ENCODE measurements at regions not wholly inside any gene's neighbourhood (a gene's known extent, or its start where the extent isn't known, plus 50 kb on each side); places are given as distances from the start of the nearest gene placed in this dataset.
"Not testable (repeated sequence)": the region's sequence is repeated elsewhere in the genome, so short reads cannot be mapped to it uniquely, and the experiment has no call there.

DNA sequence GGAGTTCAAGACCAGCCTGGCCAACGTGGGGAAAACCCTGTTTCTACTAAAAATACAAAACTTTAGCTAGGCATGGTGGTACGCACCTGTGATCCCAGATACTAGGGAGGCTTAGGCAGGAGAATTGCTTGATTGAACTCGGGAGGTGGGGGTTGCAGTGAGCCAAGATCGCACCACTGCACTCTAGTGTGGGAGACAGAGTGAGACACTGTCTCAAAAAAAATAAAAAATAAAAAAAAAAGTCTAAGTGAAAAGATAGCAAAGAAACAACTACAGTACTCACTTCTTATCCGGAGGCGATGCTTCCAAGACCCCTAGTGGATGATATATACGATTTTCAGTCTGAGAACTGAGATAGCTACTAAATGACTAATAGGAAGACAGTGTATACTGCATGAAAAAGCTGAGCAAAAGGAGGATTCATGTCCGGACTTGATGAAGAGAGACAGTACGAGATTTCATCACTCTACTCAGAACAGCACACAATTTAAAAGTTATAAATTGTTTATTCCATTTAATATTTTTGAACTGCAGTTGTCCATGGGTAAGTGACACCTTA lies 138.7 kb upstream of the GOLGA6L6 start:
- DNase-seq (ENCODE audit: low read depth in 4 of 4, low spot score in 1 of 4), result not testable (repeated sequence)

DNA sequence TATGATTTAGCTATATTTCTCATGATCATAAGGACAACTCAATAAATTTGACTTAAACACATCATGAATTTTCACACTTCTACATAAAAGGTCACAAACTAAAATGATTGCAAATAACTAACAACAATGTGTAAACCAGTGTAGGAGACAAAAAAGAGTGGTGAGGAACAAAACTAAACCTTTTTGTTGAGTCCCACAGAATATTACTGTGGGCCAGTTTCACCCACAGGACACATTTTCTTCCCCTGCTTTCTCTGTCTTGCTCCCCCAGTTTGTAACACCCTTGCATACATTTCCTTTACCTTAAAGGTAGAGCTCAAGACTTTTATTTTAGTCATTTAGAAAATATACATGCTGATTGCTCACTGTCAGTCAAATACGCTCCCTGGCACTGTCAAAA lies 130.9 kb upstream of the GOLGA6L6 start:
- no peak for DNase-seq (ENCODE audit: low read depth in 4 of 4, low spot score in 1 of 4)

DNA sequence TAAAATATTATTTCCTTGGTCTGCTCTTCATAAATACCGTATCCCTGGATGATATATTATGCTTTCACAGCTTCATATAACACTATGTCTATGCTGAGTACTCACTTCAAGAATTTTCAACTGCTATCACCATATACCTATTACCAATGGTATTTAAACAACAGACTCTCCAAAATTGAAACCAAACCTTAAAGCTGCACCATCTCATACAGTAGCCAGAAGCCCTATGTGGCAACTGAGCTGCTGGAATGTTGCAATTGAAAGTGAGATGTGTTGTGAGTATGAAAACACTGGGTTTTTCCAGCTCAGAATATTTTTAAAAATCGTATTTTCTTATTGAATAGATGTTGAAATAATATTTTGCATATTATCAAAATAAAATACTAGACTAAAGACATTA lies 130.1 kb upstream of the GOLGA6L6 start:
- no peak for DNase-seq (ENCODE audit: low read depth in 4 of 4, low spot score in 1 of 4)

DNA sequence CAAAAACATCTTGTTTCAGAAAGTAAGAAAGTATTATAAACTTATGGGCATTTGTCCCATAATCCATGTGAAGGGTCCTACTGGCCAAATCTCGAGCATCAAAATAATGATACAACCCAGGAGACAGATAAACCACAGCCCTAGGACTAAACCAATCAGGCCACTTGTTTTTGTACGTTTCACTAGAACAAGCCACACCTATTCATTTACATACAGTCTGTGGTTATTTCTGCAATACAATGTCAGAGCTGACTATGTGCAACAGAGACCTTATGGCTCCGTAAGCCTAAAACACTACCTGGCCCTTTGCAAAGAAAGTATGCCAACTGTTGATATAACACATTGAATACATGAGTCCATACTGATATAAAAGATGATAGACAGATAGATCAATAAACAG lies 124.8 kb upstream of the GOLGA6L6 start:
- DNase-seq (ENCODE audit: low read depth in 4 of 4, low spot score in 1 of 4), result not testable (repeated sequence)

DNA sequence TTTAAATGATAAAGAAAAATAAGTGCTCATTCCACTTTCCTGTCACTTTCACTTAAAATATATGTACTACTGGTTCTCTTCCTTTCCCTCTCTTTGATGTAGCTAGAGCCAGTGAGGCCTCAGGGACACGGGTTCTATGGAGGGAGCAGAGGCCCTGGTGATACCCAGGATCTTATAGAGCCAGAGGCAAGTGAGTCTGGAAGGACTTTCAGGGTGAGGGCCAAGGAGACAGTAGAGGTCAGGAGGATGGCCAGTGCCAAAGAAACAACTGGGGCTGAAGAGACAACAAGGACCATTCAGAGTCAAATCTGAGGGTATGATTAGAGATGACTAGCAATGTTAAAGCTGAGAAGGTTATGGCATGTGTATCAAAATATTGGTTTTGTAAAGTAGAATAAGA lies 124.1 kb upstream of the GOLGA6L6 start:
- DNase-seq (ENCODE audit: low read depth in 4 of 4, low spot score in 1 of 4), result no peak

DNA sequence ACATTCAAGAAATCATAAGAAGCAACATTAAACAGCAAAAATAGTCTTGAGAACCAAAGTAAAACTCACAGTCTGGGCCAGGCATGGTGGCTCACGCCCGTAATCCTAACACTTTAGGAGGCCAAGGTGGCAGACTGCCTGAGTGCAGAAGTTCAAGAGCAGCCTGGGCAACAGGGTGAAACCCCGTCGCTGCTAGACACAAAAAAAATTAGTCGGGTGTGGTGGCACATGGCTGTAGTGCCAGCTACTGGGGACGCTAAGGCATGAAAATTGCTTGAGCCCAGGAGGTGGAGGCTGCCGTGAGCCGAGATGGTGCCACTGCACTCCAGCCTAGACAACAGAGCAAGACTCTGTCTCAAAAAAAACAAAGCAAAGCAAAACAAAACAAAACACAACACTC lies 117.7 kb upstream of the GOLGA6L6 start:
- no peak for DNase-seq (ENCODE audit: low read depth in 4 of 4, low spot score in 1 of 4)

DNA sequence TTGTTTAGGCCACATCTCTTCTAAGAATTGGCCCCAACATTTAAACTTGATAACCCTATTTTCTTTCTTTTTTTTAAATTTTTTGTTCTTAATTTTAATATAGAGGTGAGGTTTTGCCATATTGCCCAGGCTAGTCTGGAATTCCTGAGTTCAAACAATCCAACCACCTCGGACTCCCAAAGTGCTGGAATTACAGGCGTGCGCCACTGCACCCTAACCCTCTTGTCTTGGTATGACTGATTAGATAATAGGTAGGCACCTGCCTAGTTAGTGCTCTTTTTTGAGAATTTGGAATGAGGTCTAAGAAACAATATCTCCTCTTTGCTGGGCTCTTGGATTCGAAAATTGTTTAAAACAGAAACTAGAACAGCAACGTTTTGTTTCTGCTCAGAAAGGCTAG lies 116.4 kb upstream of the GOLGA6L6 start:
- DNase-seq (ENCODE audit: low read depth in 4 of 4, low spot score in 1 of 4), result no peak

DNA sequence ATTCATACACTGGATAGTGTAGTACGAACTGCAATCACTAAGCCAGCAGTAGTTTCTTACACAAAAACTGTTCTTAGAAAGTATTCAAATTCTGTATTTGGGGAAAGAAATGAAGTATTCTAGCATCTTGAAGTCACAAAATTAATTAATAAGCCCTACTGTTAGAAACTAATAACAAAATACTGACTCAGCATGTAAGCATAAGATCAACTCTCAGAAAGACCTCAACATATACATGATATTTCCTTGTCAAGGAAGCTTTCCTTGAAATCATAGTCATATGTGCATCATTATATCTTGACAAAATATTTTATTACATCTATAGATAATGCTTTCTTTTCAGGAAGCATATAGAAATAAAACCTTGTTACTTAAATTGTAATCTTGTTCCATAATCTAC lies 115.5 kb upstream of the GOLGA6L6 start:
- DNase-seq (ENCODE audit: low read depth in 4 of 4, low spot score in 1 of 4), result no peak

DNA sequence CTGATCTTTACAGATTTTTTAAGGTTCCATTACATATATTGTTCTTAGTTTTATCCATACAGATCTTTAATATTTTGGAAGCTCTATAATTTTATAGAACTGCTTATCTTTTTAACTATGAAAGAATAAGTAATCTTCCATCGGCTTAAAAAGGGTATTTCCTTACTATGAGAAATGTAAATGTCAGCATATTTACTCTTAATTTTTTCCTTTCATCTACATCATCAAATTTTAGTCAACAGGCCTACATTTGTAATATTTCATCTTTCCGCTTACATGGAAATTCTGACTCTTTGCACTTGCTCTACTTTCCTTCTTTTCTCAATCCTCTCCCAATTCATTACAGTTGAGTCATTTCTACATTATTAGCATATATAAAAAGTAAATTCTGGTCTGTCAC lies 111.3 kb upstream of the GOLGA6L6 start:
- no peak for DNase-seq (ENCODE audit: low read depth in 4 of 4, low spot score in 1 of 4)

DNA sequence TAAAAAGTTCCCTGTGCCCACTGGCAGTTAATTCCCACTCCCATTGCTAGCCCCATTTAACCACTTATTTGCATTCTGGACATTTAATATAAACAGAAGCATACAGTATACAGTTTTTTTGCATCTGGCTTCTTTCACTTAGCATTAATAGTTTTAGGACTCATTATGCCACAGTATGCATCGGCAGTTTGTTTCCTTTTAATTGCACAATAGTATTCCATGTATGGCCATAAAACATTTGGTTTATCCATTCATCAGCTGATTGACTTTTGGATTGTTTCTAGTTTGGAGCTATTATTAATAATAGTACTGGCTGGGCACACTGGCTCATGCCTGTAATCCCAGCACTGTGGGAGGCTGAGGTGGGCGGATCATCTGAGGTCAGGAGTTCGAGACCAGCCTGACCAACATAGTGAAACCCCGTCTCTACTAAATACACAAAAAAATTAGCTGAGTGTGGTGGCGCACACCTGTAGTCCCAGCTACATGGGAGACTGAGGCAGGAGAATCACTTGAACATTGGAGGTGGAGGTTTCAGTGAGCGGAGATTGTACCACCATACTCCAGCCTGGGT lies 106.9 kb upstream of the GOLGA6L6 start:
- DNase-seq (ENCODE audit: low read depth in 4 of 4, low spot score in 1 of 4), result not testable (repeated sequence)

DNA sequence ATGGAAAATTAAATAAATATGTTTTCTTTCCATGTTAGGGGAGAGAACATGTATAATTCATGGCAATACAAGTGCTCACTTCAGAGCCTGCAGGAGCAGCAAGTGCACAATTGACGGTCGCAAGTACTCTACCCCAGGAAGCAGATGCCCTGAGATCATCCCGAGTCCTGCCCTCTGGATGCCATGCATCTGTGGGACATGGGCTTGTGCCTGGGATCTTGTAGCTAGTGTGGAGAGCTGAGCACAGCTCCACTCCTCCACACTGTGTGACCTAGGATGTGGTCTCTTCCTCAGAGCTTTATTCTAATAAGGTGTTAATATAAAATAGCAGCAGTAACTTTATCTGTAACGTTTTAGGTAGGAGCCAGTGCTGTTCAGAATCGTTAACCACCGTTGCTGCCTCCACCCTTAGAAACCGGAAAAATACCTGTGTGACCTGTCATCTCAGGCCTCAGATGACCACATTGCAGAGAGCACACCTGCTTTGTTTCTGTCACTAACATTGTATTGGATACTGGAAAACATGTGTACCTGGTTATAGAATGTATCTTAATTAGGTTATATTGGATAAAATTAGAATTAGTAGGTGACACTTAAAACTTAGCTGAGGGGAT lies 105.0 kb upstream of the GOLGA6L6 start:
- no peak for DNase-seq (ENCODE audit: low read depth in 4 of 4, low spot score in 1 of 4)

DNA sequence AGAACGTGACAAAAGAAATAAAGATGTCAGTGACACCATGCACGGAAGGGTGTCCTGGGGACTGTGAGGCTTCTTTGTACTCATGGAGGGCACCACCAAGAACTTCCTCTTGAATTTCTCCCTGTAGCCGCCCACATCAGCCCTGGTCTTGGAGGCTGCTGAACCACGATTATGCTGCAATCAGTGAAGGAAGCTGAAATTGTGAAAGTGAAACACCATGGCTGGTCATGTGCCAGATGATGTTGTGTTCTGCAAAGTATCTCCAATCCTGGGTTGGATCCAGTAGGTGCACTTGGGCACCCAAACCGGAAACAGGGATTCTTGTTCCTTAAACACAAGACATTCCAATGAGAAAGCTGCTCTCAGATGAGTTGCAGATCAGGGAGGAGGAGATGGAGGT lies 104.4 kb upstream of the GOLGA6L6 start:
- no peak for DNase-seq (ENCODE audit: low read depth in 4 of 4, low spot score in 1 of 4)

DNA sequence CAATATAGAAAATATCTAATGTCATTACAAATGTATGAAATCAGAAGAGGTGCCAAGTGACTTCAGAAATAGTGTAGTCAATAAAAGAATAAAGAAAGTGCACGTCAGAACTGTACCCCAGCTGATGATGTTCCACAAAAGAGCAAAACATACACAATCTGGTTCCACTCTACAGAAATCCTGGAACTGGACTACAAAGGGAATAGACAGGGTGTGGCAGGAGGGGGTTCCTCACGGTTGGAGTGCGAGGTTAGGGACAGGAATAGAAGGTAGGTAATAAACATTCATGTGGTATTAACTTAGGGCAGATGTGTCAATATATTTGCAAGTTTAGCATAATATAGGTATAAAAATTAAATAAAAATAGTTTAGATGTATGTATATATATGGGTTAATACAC lies 103.3 kb upstream of the GOLGA6L6 start:
- DNase-seq (ENCODE audit: low read depth in 4 of 4, low spot score in 1 of 4), result no peak

DNA sequence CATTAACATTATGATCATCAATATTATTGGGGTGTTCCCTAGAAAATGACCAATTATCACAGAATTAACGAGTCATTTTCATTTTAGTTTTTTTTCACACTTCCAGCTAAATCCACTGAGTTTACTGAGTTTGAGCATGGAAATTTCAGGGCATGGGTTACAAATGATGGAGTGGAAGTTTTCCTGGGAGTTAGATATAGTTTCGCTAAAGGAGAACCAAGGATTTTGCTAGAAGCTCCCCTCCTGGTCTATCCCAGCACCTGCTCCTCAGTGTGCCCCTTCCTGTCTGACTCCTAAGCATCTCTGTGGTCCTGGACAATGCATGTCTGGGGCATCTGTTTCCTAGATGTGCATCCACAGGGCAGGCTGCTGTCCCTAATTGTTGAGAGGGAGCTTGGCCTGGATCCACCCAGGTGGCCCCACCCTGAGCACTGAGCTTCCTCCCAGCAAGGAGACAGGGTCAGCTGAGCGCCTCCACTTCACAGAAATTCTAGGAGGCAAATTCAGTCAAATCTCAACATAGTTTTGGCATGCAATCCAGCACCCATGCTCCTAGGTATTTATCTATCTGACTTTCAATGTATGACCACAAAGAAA lies 102.3 kb upstream of the GOLGA6L6 start:
- DNase-seq (ENCODE audit: low read depth in 4 of 4, low spot score in 1 of 4), result no peak

DNA sequence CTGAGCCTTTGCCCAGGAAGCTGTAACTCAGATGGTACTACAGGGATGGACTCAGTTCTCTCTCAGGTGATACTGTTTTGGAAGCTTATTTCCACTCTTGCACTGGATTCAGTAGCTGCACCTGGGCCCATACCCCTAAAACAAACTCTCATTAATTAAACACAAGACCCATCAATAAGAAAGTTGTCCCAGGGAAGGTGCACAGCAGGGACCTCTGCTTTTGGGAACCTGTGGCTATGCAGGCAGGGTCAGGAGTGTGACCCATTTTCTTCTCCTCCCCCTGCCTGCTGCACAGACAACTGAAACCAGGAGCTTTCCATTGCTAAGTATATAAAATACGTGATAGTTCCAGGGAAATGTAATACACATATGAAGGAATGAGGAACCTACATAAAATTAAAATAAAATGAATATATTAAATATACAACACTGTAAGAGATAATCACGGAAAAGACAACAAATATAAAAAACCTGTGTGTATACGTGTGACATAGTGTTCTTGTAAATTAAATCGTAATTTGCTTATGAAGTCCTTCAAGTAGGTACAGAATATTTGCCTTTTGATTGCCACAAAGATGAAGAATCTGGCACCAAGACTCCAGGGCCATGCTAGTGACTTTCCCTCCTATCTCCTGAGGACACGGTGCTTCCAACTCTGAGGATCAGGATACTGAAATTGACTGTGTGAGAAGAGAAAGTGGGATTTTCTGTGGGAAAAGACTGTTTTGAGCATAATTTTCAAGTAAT lies 101.6 kb upstream of the GOLGA6L6 start:
- DNase-seq (ENCODE audit: low read depth in 4 of 4, low spot score in 1 of 4), result no peak

DNA sequence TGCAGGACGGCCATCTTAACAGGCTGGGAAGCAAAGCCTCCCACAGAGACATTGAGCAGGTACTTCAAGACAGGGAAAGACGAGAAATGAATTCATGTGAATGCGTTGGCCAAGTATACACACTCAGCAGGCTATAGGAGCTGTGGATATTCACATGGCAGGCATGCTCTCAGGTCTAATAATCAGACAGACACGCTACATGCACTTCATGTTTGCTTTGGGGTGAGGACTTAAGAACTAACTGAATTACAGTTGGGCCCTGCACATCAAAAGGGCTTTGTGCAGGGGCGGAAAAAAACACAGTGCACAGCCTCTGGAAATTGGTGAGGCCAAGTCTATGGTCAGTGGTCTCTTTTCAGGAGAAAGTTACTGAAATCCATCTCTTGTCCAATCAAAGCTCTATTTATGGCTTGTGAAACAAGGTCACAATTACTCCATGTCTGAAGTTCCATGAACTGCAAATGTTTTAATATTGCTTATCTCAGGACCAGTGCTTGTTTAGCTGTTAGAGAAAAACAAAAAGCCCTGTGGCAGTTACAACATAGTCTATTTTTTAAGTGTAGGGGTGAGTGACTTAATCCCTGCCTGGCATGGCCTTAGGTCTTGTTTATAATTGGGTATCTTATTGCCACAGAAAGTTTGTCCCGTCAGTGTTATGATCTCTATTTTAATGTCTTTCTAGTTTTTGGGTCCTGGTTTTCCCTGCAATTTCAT lies 100.6 kb upstream of the GOLGA6L6 start:
- DNase-seq (ENCODE audit: low read depth in 4 of 4, low spot score in 1 of 4), result no peak

DNA sequence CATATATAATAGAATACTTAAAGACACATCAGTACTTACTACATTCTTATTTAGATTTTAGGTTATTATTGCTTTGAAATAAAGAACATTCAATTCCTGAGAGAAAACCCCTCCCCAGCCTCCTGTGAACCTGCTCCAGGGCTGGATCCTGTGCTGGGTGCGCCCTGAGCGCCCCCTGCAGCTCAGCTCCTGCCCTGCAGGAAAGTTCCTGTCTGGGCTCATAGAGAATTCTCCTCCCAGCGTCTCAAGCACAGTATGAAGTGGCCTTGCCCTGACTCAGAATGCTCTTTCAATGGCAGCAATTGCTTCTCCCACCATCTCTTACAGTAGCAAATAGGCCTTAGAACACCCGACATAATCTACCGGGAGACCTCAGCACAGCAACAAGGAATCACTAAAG lies 98.8 kb upstream of the GOLGA6L6 start:
- not testable (repeated sequence) for DNase-seq (ENCODE audit: low read depth in 4 of 4, low spot score in 1 of 4)

DNA sequence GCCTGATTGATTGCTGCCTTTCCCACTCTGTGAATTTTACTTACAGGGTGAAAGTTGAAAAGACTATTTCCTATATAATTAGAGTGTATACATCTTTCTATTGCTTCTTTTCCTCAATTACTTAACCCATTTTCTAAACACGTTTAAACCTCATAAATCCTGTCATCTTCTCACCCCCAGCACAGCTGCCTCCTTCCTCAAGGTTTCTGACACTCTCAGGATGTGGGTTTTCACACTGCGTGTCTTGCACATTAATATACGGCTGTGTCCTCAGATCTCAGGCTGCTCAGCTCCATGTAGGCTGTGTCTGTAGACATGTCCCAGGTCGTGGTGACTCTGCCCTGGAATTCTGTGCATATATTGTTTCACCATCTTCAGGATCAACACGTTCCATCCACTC lies 97.6 kb upstream of the GOLGA6L6 start:
- not testable (repeated sequence) for DNase-seq (ENCODE audit: low read depth in 4 of 4, low spot score in 1 of 4)

DNA sequence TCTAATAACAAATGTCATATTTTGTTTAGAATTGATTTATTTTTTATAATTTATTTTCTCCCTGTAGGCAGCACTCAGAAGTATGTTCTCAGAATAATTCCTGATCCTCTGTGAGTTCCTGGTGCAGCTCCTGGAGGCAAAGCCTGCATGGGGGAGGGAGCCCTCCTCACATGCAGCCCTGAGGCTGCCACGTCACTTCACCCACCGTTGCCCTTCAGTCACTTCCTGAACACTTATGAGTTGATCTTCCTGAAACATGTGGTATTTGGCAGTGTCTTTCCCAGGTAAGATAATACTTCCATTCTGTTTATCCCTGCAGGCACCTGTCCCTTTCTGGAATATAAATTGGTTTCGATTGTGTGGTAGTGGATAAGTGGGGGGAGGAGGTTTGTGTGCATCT lies 95.9 kb upstream of the GOLGA6L6 start:
- not testable (repeated sequence) for DNase-seq (ENCODE audit: low read depth in 4 of 4, low spot score in 1 of 4)

DNA sequence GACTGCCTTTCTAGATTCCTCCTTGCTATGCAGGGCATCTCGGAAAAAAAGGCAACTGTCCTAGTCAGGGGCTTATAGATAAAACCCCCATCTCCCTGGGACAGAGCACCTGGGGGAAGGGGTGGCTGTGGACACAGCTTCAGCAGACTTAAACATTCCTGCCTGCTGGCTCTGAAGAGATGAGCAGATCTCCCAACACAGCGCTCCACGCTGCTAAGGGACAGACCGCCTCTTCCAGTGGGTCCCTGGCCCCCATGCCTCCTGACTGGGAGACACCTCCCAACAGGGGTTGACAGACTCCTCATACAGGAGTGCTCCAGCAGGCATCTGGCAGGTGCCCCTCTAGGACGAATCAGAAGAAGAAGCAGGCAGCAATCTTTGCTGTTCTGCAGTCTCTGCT lies 87.9 kb upstream of the GOLGA6L6 start:
- DNase-seq (ENCODE audit: low read depth in 4 of 4, low spot score in 1 of 4), result not testable (repeated sequence)

DNA sequence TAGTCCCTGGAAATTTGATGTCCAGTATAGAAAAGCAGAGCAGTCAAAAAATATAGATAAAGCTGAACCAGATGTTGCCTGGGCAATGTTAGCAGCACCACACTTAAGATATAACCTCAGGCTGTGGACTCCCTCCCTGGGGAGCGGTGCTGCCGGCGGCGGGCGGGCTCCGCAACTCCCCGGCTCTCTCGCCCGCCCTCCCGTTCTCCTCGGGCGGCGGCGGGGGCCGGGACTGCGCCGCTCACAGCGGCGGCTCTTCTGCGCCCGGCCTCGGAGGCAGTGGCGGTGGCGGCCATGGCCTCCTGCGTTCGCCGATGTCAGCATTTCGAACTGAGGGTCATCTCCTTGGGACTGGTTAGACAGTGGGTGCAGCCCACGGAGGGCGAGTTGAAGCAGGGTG lies 86.9 kb upstream of the GOLGA6L6 start:
- DNase-seq (ENCODE audit: low read depth in 4 of 4, low spot score in 1 of 4), result not testable (repeated sequence)
